Bone marrow (tissue), 2 donors: ENCODE measurements at regions not wholly inside any gene's neighbourhood (a gene's known extent, or its start where the extent isn't known, plus 50 kb on each side); places are given as distances from the start of the nearest gene placed in this dataset.
A peak's percentile ranks its signal among the peaks of the same experiment; 100 is the strongest.

Source experiments
- DNase-seq, 2 donors: peaks; one replicate each; lab custom pipeline; 2025; lab: John Stamatoyannopoulos, UW

GRCh38 chr4:158007566-158007965 is 165.3 kb downstream of the GASK1B start:
- DNase-seq = no peak

GRCh38 chr4:158006990-158007389 is 165.8 kb downstream of the GASK1B start:
- no peak for DNase-seq

DNA sequence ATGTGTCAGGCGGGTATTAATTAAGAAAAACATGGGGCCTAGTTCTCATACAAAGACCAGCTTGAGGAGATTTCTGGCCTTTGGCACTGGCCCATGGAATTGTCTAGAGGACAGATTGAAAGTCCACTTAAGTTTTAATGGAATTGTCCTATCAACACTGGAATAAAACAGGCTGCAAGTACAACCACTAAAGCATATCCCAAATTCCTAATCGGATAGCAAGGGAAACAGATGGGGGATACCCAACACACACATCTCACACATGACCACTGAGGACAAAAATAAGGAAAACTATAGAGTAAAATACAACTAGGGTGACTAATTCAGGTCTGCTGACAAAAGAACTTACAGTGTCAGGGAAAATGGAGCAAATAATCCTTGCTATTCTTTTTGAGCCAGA is 167.8 kb downstream of the GASK1B start:
- DNase-seq = no peak

DNA sequence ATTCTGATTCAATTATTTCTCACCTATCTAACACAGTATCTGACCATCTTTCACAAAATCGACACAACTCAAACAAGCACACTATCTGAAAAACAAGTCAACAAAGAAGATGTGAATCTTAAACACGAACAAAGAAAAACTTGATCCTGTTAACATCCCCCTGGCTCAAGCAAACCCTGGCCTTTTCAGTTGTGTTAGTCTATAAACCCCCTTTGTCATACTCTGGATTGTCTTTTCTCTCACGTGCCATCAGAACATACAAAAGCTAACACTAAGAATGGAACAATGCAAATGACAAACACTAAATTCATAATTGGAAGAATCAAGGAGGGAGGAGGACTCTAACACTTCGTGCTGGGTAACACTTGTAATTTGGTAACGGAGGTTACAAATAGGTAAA is 168.7 kb downstream of the GASK1B start:
- DNase-seq = no peak

GRCh38 chr4:158003212-158003611 is 169.6 kb downstream of the GASK1B start:
- DNase-seq = no peak

DNA sequence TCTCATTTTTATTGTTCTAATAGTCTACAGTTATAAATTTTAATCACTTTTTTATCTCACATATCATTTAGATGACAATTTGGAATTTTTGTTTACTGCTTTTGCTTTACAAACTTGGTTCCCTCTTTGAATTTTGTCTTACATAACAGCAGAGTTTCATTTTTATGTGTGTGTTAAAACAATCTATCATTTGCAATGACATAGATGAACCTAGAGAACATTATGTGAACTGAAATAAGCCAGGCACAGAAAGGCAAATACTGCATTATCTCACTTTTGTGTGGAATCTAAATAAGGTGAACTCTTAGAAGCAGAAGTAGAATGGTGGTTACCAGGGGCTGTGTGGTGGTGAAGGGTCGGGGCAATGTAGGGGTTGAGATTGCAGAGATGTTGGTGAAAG is 170.7 kb downstream of the GASK1B start:
- DNase-seq = no peak

GRCh38 chr4:158001756-158002155 is 171.1 kb downstream of the GASK1B start:
- no peak for DNase-seq

- no peak for DNase-seq
These were observed 173.1 kb downstream of the GASK1B start for GRCh38 chr4:157999723-158000122.

- no peak for DNase-seq
These were observed 175.5 kb downstream of the GASK1B start for GRCh38 chr4:157997296-157997695.

GRCh38 chr4:157996061-157997028 is 176.5 kb downstream of the GASK1B start:
- DNase-seq = no peak

DNA sequence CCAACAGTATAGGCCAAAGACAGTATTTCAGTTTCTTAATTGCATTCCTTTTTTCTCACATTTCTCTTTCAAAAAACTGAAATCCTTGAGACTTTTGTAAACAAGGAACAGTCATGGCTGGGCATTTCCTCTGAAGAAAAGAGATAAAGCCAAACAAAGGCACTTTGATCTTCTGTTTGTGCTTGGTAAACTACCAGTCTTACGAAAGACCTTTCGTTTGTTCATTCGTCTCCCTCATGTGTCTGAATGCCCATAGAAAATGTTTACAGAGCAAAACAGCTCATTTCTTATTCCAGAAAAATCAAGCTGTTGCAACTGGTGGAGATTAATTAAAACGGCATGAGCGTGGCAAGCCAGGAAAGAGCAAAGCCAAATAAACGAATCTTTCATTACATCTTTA is 178.0 kb downstream of the GASK1B start:
- no peak for DNase-seq

- DNase-seq = no peak
These were observed 179.6 kb downstream of the GASK1B start for GRCh38 chr4:157992948-157993839.

- DNase-seq = peak in 1 of 2 donors; percentile 65
These were observed 180.7 kb downstream of the GASK1B start for GRCh38 chr4:157992038-157992705.

- DNase-seq = no peak
These were observed 184.2 kb downstream of the GASK1B start for GRCh38 chr4:157988641-157989040.

GRCh38 chr4:157984285-157984911 is 188.4 kb downstream of the GASK1B start:
- no peak for DNase-seq

DNA sequence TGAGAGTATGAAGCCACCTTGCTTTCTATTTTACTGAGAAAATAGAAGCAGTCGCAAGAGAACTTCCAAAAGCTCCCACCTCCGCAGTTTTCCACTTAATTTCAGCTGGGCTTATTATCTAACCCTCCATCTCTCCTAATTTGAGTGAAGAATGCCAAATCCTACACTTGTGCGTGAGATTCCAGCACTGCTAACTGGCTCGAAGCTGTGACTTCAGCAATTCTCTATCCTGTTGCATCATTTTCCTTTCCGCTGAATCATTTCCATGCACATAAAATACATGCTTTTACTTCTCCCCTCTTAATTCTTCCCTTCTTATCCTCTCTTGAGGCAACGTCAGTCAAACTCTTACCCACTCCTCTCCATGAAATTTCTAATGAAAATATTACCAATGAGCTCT is 189.5 kb downstream of the GASK1B start:
- DNase-seq = no peak

DNA sequence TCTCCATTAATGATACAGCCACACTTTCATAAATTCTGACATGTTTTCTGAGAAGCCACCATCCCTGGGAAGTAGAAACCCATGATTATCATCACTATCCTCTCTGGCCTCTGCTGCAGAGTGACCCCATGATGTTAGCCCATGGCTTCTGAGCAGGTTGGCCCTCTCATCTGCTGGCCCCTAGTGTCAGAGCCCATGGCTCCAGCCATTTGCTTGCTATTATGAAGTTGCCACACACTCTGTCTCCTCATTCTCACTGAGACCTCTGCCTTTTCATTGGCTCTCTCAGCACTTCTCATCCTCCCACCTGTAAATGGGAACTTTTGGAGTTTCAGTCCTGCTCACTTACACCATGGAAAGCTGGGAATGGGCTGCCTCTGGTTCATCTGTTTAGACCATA is 192.7 kb downstream of the GASK1B start:
- DNase-seq = no peak

DNA sequence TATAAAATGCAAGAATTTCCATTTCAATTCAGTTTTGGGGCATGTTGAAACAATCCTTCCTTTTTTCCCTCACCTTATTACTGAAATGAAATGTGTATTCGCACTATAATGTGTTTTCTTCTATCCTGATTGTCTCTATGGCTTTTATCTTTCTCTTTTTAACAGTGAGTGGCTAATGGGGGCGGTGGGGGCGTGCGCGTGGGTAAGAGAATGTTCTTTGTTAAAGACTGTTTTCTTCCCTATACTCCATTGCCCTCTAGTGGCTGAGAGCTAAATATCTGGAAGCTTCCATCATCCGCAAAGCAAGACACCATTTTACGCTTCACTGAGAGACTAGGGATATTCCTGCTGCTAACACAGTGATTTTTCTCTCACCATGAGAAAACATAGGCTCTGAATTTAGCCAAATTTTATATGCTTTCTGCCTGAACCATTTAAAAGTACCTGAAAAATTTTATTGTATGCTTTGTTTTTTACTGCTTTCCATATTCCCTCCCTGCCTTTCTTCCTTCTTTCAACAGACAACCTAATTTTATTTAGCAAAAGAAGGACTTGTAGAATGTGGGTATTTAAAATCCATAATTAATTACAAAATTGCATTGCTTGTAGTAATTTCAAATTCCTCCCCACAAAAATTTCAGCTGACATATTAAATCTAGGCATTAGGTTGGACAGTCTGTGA is 194.0 kb downstream of the GASK1B start:
- DNase-seq = peak; percentile 1 to 55

DNA sequence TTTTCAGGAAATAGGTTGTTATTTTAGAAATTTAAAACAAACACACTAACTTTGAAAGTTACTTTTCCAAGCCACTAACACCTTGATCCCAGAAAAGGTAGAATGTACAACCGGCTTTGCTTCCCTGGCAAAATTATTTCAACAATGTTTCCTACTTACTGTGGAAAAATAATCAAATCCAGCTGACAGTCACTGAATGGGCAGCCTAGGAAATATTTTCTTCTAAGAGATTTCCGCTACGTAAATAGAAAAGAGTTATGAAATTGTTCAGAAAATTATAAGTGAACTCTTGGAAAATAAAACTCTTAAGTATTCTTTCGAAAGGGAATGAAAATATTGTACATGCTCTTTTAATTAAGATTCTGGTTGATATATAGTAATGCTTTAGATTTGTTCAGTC is 195.7 kb downstream of the GASK1B start:
- no peak for DNase-seq

DNA sequence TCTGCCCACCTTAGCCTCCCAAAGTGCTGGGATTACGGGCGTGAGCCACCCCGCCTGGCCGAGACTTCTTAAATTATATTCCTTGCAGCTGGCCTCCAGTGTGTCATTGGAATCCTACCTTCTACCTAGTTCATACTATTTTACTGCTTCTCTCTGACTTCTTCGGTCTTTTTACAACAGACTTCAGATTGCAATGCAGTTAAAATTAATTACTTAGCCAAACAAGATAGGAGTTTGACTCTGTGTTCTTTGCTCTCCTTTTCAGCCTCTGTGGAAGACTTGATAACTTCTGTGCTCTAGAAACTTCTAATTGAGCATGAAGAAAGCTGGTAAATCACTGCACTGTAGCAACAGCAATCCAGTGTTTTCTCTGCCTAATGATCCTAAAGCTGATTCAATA is 199.5 kb downstream of the GASK1B start:
- DNase-seq = no peak

DNA sequence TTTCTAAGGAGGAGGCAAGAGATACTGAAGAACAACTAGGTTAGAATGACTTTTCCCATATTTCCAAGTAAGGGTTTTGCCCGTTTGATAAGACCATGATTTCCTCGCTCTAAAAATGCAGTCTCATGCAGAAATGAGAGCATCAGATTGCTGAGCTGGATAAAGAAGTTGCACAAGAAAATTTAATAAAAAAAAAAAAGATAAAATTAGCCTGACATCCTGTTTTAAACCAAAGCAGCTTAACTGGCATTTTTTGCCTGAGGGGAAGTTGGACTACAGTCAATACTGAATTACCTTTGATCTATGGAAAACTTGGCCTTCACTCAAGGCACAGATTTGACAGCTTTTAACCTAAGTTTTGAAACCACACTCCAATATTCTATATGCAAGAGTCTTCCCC is 208.4 kb downstream of the GASK1B start:
- DNase-seq = no peak
